NCI-H82 (cell line): ENCODE measurements at regions not wholly inside any gene's neighbourhood (a gene's known extent, or its start where the extent isn't known, plus 50 kb on each side); places are given as distances from the start of the nearest gene placed in this dataset.
"Not testable (repeated sequence)": the region's sequence is repeated elsewhere in the genome, so short reads cannot be mapped to it uniquely, and the experiment has no call there.

ENCODE experiments used
- DNase-seq: peaks from one replicate; lab custom pipeline; 2025; lab: John Stamatoyannopoulos, UW

- DNase-seq = no peak
Observed at GRCh38 chr11:98703779-98704556, 316.8 kb upstream of the CNTN5 start.

GRCh38 chr11:98710026-98710425, 310.7 kb upstream of the CNTN5 start:
- DNase-seq = no peak

- no peak for DNase-seq
Observed at GRCh38 chr11:98710986-98711385, 309.8 kb upstream of the CNTN5 start.

GRCh38 chr11:98720951-98721350, 299.8 kb upstream of the CNTN5 start:
- no peak for DNase-seq

- DNase-seq = no peak
Observed at GRCh38 chr11:98725471-98725870, 295.3 kb upstream of the CNTN5 start.

- DNase-seq = no peak
Observed at GRCh38 chr11:98728421-98728820, 292.3 kb upstream of the CNTN5 start.

- DNase-seq = no peak
Observed at GRCh38 chr11:98729118-98729517, 291.6 kb upstream of the CNTN5 start.

GRCh38 chr11:98732947-98733346, 287.8 kb upstream of the CNTN5 start:
- no peak for DNase-seq

- peak; percentile 62 for DNase-seq
Observed at GRCh38 chr11:98733378-98733777, 287.4 kb upstream of the CNTN5 start.

- no peak for DNase-seq
Observed at GRCh38 chr11:98734686-98735085, 286.1 kb upstream of the CNTN5 start.

GRCh38 chr11:98736833-98737232, 283.9 kb upstream of the CNTN5 start:
- DNase-seq = no peak

GRCh38 chr11:98740321-98740720, 280.4 kb upstream of the CNTN5 start:
- no peak for DNase-seq

- not testable (repeated sequence) for DNase-seq
Observed at GRCh38 chr11:98763446-98763845, 257.3 kb upstream of the CNTN5 start.

- DNase-seq = no peak
Observed at GRCh38 chr11:98766903-98767302, 253.8 kb upstream of the CNTN5 start.

- DNase-seq = not testable (repeated sequence)
Observed at GRCh38 chr11:98770046-98770445, 250.7 kb upstream of the CNTN5 start.

- no peak for DNase-seq
Observed at GRCh38 chr11:98771791-98772190, 249.0 kb upstream of the CNTN5 start.

- DNase-seq = no peak
Observed at GRCh38 chr11:98772893-98773292, 247.9 kb upstream of the CNTN5 start.

GRCh38 chr11:98793276-98793675, 227.5 kb upstream of the CNTN5 start:
- DNase-seq = no peak

GRCh38 chr11:98798333-98798732, 222.4 kb upstream of the CNTN5 start:
- no peak for DNase-seq

GRCh38 chr11:98800696-98801095, 220.1 kb upstream of the CNTN5 start:
- DNase-seq = no peak

GRCh38 chr11:98828986-98829708, 191.6 kb upstream of the CNTN5 start:
- no peak for DNase-seq

GRCh38 chr11:98829971-98830370, 190.8 kb upstream of the CNTN5 start:
- no peak for DNase-seq

GRCh38 chr11:98834776-98835175, 186.0 kb upstream of the CNTN5 start:
- DNase-seq = no peak

GRCh38 chr11:98835335-98835734, 185.4 kb upstream of the CNTN5 start:
- DNase-seq = peak; percentile 64
